HG03064 (cell line): ENCODE measurements at regions not wholly inside any gene's neighbourhood (a gene's known extent, or its start where the extent isn't known, plus 50 kb on each side); places are given as distances from the start of the nearest gene placed in this dataset.
"Not testable (repeated sequence)": the region's sequence is repeated elsewhere in the genome, so short reads cannot be mapped to it uniquely, and the experiment has no call there.

ENCODE experiments used
- ATAC-seq: cut with Tn5 transposase; IDR thresholded peaks from one replicate; pipeline ENCODE4 v1.9.1; 2021; ENCODE audit warnings: low read depth; ENCODE audit not compliant: unreplicated experiment

DNA sequence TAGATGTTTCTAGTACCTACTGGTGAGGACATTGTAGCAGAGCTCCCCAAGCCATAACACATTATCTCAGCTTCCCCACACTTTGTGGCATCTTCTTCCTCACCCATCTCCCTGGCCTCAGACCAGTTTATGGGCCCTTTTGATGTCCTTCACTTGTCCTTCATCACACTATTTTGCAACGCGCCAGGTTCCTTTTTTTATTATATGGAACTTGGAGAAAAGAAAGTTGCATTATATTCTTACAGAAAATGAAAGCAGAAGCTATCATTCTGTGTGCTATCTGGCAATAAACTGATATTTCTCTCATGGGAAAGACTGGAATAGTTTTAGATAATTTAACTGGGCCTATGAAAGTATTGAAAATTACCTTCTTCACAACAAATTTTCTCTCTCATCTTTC, 196.9 kb upstream of the ETV3 start:
- ATAC-seq: no peak

DNA sequence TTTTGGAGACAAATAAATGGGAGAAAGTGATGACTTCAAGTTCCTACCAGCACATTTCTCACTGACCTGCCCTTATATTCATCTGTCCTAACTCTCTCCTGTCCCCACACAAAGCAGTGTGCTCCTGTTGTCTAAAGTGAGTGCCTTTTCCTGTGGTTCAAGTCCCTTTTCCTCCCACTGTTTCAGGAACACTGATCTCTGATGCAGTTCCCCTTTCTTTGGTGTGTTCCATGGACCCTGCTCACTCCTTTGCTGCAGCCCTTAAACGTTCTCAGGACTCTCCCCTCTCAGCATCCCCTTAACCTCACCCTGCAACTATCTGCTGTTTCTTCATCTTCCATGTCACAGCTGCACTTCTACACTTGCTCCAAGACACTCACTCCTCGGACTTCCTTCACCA, 195.8 kb upstream of the ETV3 start:
- no peak for ATAC-seq

DNA sequence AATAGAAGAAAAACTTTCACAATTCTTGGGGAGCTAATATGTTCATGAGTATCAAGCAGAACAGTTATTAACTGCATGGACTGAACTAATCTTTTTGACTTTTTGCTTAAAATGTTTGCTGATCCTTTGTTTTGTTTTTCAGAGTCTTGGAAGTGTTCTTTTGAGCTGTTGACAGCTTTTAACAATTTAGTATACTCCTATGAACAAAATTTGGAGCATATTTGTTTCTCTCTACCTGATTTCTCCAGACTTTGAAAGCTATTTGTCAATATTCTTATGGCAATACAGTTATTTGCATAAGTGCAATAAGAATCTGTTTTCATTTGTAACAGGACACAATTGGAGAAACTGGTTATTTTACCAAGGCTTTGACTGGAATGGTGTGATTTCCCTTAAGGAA, 192.0 kb upstream of the ETV3 start:
- not testable (repeated sequence) for ATAC-seq

DNA sequence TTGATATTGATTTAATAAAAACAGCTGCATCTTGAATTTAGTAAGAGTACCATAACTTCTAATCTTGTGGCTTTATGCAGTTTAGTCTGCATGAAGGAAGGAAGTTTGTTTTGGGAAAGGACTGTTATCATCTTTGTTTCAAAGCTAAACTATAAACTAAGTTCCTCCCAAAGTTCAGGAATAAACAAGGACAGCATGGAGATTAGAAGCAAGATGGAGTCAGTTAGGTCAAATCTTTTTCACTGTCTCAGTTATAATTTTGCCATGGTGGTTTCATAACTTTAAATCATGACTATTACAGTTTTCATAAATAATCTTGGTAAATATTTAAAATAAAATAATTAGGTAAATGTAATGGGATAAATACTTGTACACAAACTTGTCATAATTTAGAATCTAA, 189.9 kb upstream of the ETV3 start:
- not testable (repeated sequence) for ATAC-seq

DNA sequence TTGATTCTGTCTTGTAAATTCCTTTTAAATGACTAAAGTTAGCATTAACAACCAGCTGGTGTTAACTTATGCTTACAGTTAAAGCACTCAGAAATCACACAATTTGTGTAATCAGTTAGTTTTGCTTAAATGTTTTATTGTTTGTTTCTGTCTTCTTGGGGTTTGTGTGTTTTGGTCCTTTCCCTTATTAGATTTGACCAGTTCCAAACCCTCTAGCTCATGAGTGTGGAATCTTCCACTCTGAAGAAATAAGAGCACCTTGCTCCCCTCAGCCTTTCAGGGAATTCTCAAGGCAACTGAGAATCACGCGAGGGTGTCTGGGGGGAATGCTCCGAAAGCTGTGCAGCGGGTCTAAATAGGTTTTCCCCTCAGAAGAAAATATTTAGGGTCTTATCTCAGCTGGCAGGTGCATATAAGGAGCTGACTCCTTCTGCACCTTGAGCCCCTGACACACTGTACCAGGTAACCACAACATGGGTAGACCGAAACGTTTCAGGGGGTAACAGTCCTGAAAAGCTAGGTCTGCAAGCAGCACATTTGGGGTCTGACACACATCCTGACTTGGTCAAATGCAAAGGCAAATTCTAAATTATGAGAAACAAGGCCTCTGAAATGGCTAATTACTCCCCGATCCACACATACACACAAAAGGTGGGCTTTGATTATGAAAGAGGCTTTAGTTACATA, 188.1 kb upstream of the ETV3 start:
- ATAC-seq: no peak

DNA sequence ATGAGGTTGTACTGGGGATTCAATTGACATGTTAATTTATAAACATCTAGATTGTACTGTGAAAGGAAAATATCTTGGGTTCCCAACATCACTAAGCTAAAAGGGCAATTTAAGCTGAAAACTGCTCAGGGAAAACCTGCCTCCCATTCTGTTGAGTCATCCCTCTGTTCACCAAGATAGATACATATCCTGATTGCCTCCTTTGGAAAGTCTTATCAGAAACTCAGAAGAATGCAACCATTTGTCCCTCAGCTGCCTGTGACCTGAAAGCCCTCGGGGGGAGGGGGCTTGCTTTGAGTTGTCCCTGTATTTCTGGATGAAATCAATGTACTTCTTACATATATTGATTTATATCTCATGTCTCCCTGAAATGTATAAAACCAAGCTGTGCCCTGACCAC, 187.0 kb upstream of the ETV3 start:
- ATAC-seq: no peak

DNA sequence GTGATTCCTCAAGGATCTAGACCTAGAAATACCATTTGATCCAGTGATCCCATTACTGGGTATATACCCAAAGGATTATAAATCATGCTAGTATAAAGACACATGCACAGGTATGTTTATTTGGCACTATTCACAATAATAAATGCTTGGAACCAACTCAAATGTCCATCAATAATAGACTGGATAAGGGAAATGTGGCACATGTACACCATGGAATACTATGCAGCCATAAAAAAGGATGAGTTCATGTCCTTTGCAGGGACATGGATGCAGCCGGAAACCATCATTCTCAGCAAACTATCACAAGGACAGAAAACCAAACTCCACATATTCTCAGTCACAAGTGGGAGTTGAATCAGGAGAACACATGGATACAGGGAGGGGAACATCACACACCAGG, 183.8 kb upstream of the ETV3 start:
- ATAC-seq: not testable (repeated sequence)

DNA sequence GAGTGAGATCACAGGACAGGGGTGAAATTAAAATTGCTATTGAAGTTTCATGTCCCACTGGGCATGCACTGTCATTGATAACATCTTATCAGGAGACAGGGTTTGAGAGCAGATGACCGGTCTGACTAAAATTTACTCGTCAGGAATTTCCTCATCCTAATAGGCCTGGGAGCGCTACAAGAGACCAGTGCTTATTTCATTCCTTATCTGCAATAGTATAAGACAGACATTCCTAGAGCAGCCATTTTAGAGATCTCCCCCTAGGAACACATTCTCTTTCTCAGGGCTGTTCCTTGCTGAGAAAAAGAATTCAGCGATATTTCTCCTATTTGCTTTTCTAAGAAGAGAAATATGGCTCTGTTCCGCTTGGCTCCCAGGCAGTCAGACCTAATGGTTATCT, 181.4 kb upstream of the ETV3 start:
- no peak for ATAC-seq

DNA sequence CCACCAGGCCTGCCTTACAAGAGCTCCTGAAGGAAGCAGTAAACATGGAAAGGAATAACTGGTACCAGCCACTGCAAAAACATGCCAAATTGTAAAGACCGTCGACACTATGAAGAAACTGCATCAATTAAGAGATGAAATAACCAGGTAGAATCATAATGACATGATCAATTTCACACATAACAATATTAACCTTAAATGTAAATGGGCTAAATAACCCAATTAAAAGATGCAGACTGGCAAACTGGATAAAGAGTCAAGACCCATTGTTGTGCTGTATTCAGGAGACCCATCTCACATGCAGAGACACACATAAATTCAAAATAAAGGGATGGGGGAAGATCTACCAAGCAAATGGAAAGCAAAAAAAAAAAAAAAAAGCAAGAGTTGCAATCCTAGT, 179.0 kb upstream of the ETV3 start:
- ATAC-seq: not testable (repeated sequence)

DNA sequence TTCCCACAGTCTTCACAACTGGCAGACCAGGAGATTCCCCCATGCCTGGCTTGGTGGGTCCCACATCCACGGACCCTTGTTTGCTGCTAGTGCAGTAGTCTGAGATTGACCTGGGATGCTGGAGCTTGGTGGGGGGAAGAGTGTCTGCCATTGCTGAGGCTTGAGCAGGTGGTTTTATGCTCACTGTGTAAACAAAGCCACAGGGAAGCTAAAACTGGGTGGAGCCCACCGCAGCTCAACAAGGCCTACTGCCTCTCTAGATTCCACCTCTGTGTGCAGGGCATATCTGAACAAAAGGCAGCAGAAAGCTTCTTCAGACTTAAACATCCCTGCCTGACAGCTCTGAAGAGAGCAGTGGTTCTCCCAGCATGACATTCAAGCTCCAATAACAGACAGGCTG, 177.3 kb upstream of the ETV3 start:
- no peak for ATAC-seq

DNA sequence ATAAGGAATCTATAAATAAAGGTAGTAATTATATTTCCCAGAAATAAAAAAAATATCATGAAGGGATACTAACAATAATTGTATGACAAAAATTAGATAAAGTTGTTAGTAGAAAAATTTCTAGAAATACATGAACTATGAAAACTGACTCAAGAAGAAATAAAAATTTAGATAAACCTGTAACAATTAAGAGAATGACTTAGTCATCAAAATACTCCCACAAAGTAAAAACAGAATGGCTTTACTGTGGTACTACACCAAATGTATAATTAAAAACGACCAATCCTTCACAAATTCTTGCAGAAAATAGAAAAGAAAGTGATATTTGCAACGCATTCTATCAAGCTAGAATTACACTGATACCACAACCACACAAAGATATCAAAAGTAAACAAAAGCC, 176.2 kb upstream of the ETV3 start:
- no peak for ATAC-seq

DNA sequence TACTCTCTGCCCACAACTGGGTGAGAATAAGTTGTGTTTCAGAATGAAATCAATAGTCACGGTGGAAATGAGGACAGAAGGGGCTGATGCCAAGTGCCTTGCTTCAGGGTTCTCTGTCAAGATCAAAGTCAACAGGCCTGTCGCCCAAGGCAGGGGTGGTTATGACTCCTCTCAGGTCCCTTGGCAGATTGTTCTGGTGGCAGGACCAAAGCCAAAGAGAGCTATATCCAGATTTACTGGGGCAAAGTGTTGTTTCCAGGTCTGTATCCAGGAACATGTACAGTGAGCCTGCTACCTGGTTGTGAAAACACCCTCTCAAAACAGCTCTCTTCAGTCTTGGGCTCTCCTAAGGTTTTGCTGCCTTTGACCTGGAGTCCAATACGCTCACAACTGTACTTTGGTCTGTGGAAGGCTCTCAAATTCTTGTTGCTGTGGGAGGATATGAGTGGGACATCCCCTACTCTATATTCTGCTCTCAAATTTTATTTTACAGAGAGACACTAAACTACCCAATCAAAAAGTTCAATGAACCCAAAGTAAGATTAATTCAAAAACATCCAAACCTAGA, 175.1 kb upstream of the ETV3 start:
- ATAC-seq: no peak

DNA sequence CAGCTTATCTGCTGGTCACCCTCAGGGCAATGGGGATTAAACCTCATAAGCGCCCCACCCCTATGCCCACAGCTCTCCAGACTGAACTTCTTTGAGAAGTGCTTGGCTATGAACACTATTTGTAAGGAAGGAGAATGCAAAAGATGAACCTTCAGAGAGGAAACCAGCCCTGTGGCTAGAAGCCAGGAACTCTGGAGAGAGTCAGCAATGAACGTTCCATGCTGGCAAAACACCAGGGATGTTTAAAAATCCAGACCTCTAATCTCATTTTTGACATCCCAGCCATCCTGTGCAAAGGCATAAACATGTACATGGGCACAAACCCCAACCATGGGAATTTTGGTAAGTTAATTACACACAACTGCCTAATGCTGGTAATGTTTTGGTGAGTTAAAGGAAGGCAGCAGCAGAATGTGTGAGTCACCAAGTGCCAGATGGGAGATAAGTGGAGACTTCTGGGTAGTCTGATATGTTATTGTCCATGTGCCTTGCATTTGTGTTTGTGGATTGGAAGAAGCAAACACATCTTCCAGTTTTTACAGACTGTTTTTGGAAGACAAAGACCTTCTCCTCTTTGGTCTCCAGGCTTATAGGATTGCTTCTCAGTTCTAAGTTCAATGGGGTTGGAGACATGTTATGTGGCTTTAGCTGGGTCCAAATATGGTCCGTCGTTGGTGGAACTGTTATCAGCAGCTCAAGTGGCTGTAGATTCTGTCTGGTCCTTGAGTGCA, 174.1 kb upstream of the ETV3 start:
- ATAC-seq: no peak

DNA sequence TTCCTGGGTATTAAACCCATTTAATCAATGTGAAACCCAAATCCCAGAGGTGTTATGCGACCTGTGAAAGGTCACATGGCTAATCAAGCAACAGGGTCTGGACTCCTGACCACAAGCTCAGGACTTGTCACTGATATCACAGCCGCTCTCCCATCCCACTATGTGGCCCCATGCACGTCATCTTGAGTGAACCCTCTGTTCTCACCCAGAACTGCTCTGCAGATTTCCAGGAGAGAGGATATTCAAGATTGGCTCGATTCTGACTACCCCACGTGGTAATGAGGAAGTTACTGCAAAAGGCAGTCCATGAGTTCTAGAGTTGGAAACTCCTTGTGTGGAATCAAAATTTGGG, 173.5 kb upstream of the ETV3 start:
- no peak for ATAC-seq

DNA sequence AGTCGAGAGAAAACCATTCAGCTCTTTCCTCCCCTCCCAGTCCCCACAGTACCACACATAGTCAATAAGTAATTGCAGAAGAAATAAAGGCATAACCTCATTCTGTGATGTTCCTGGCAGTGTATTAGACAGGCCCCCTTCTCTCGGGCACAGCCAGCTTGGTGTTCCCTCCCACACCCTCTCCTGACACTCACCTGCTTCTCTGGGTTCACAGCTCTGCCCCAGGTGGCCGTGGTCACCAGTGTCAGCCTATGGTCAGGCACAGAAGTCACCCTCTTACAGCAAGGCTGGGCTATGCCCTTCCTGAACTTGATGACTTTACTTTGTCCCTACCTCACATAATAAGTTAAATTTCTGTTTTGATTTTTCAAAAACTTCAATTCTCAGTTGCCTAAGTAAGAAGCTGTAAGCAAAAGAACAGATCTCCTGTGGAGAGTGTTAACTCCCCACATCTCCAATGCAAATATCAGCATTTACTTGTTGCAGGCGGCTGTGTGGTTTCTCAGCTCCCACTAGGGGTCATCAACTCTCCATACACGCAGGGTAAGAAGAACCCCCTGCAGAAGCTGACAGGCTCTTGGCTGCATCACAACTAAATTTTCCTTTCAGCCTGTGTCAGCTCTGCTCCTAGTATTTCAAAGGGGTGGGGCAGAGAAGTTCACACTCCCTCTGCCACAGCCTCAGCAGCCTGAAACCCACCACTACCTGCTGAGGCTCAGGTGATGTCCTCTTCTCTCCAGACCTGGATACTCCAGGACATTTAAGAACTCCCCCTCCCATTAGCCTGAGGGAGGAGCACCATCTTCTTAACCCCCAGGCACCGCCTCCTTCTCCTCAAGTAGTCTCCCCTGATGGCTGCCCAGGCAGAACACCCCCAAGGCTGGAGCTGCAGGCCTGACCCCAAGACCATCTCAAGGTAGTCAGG, 172.9 kb upstream of the ETV3 start:
- ATAC-seq: not testable (repeated sequence)

DNA sequence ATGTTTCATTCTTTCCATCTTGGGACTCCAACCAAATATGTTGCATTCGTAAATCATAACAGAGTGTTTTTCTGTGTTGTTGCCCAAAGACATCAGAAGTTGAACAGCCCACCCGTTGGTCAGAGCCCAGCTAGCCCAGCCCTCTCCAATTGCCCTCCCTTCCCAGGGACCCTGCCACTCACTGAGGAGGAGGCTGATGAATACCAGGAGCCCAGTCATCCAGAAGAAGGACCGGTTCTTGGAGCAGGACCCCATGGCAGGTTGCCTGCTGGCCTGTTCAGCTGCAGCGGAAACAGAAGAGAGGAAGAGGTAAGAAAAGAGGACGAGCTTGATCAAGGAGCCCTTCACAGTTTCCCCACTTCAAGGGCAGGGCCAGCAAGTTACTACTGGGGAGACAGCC, 172.2 kb upstream of the ETV3 start:
- ATAC-seq: no peak

DNA sequence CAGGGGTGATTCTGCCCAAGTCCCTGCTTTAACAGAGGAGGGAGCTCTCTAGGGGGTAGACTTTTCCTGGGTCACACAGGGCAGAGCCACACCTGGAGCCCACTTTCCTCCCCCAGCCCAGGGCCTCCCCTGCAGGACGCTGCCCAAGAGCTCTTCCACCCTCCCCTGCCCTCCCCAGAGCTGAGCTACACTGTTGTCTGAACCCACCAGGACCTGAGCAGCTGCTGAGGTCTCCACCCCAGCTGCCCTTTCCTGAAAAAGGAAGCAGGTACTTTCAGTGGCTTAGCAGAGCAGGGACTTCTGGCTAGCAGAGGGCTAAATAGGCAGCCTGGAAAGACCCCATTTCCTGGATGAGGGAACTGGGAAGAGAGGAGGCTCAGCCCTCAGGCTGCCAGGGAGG, 169.3 kb upstream of the ETV3 start:
- ATAC-seq: no peak

DNA sequence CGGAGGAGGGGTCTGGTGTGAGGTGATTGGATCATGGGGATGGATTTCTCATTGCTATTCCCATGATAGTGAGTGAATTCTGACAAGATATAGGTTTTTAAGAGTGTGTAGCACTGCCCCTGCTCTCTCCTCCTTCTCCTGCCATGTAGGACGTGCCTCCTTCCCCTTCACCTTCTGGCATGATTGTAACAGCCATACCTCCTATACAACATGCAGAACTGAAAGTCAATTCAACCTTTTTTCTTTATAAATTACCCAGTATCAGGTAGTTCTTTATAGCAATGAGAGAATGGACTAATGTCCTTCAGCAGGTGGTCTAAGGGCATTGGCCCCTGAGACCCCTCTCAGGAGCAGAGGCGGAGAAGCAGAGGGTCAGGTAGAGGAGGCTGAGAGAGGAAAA, 168.7 kb upstream of the ETV3 start:
- no peak for ATAC-seq

DNA sequence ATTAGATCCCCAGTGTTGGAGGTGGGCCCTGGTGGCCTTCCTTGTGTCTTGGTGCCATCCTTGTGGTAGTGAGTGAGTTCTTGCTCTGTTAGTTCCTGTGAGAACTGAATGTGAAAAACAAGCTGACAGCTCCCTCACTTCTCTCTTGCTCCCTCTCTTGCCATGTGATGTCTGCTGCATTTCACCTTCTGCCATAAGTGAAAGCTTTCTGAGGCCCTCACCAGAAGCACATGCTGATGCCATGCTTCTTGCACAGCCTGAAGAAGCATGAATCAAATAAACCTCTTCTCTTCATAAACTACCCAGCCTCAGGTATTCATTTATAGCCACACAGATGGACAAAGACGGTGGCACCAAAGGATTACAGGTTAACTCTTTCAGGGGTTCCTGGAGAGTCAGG, 166.1 kb upstream of the ETV3 start:
- ATAC-seq: no peak

DNA sequence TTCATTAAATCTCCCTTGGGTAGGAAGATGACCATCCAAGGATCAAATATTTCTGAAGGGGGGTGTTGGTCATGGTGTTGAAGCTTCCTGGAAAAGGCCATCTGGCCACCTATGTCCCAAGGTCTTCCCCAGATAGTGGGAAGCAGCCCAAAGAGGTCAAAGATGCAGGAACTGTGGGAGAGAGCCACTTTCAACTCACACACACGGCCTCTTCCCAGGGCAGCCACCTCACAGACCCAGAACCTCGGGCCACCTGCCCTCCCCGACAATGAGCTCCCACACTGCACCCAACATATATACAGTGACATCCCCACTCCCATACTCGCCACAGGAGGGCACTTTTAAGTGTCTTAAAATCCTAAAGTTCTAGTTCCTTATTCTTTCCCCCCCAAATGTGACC, 164.5 kb upstream of the ETV3 start:
- ATAC-seq: no peak

DNA sequence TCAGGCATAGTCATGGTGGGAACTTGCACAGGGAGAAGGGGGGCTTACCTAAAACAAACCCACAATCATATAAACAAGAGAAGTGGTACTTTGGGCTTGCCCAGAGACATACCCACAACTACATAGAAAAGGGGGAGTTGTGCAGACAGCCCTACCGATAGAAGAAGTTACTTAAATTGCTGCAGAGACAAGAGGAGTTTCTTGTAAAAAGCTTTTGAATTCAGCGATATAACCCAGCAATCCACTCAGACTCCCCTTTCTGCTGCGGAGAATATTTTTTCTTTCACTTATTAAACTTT, 164.0 kb upstream of the ETV3 start:
- ATAC-seq: no peak
